ENCODE measurements at regions not wholly inside any gene's neighbourhood (a gene's known extent, or its start where the extent isn't known, plus 50 kb on each side); places are given as distances from the start of the nearest gene placed in this dataset.

- TF ChIP-seq ZBTB10 (tag by site-specific recombination; IDR thresholded peaks at IDR 0.05) (no peak), ZNF311 (tag by site-specific recombination; IDR thresholded peaks at IDR 0.05; ENCODE audit: borderline replicate concordance) (no peak), ZNF416 (tag by site-specific recombination; IDR thresholded peaks at IDR 0.05) (no peak), PRDM2 (tag by site-specific recombination; IDR thresholded peaks at IDR 0.05; ENCODE audit: borderline replicate concordance) (no peak), ELK4 (IDR thresholded peaks at IDR 0.05; ENCODE audit: borderline replicate concordance, low read depth, low read length) (no peak)
Observed at GRCh38 chr12:75922944-75923642, 108.5 kb downstream of the PHLDA1 start (continued).

GRCh38 chr12:75921622-75922289, 109.8 kb downstream of the PHLDA1 start:
- ChIA-PET CTCF (interaction anchor here (0.6 kb wide), 2 partner anchors 341 to 567 kb away, joined by 3 to 5 read pairs; no protein-coding TSS in a partner anchor), POLR2A (no interaction called here)
- no peak overlapping the region for H3K27ac ChIP-seq (ENCODE audit: extremely low read depth, low read depth, low read length)
- no peak overlapping the region for H3K4me3 ChIP-seq (ENCODE audit: low read depth, low read length)
- TF ChIP-seq KLF1 (tag by site-specific recombination; IDR thresholded peaks at IDR 0.05) (no peak), ZNF10 (tag by site-specific recombination; IDR thresholded peaks at IDR 0.05) (no peak)
- H3K36me3 ChIP-seq (ENCODE audit: control insufficient read depth in 2 of 2, insufficient read depth in 1 of 2, low read length in 2 of 2) = no peaks in the 10 kb centered on the region
- no peaks in the 10 kb centered on the region for H3K9me3 ChIP-seq (ENCODE audit: control insufficient read depth, insufficient read depth, low read depth, low read length)
- H3K4me1 ChIP-seq (ENCODE audit: control insufficient read depth, insufficient read depth, low read length) = no peaks in the 10 kb centered on the region

- CTCF ChIA-PET = no interaction called here
- no peak overlapping the region for H3K27ac ChIP-seq (ENCODE audit: extremely low read depth, low read depth, low read length)
- no peaks in the 10 kb centered on the region for H3K9me3 ChIP-seq (ENCODE audit: control insufficient read depth, insufficient read depth, low read depth, low read length)
- H3K4me1 ChIP-seq (ENCODE audit: control insufficient read depth, insufficient read depth, low read length) = no peaks in the 10 kb centered on the region
- H3K4me3 ChIP-seq (ENCODE audit: low read depth, low read length) = no peak overlapping the region
- no peaks in the 10 kb centered on the region for H3K36me3 ChIP-seq (ENCODE audit: control insufficient read depth in 2 of 2, insufficient read depth in 1 of 2, low read length in 2 of 2)
- POLR2A ChIA-PET = no interaction called here
- no peak for TF ChIP-seq ZNF155 (tag by site-specific recombination; IDR thresholded peaks at IDR 0.05)
- TF ChIP-seq ZNF280D (tag by site-specific recombination; IDR thresholded peaks at IDR 0.05) = no peak
- TF ChIP-seq PBX3 (CRISPR knock-in tag; IDR thresholded peaks at IDR 0.05) = no peak
- no peak for TF ChIP-seq ZNF350 (tag by site-specific recombination; IDR thresholded peaks at IDR 0.05)
- no peak for TF ChIP-seq ZNF169 (tag by site-specific recombination; IDR thresholded peaks at IDR 0.05)
Observed at GRCh38 chr12:75917715-75918114, 113.9 kb downstream of the PHLDA1 start.
